KOPT-K1 (cell line): ENCODE measurements at regions not wholly inside any gene's neighbourhood (a gene's known extent, or its start where the extent isn't known, plus 50 kb on each side); places are given as distances from the start of the nearest gene placed in this dataset.
"Not testable (repeated sequence)": the region's sequence is repeated elsewhere in the genome, so short reads cannot be mapped to it uniquely, and the experiment has no call there.

Experiments used
- H3K27ac ChIP-seq: fragments of 200-600 bp; sonication (generic); 2 replicates; pipeline ENCODE4 v1.5.1; 2016; ENCODE audit warnings: antibody characterized with exemption, mild to moderate bottlenecking, low read depth, low read length; ENCODE audit not compliant: poor library complexity, severe bottlenecking
- H3K36me3 ChIP-seq: fragments of 200-600 bp; sonication (generic); 2 replicates; pipeline ENCODE4 v1.5.1; 2017; ENCODE audit warnings: antibody characterized with exemption, mild to moderate bottlenecking, low read length, moderate library complexity; ENCODE audit not compliant: insufficient read depth
- H3K9me3 ChIP-seq: fragments of 200-600 bp; sonication (generic); 2 replicates; pipeline ENCODE4 v1.5.1; 2017; ENCODE audit warnings: antibody characterized with exemption, low read length, mild to moderate bottlenecking; ENCODE audit not compliant: insufficient read depth, poor library complexity, severe bottlenecking

GRCh38 chr15:25091421-25092158, 136.8 kb downstream of the SNRPN start:
- peaks cover 99% of the 10 kb centered on the region for H3K36me3 ChIP-seq
- peaks cover 87% of the 10 kb centered on the region for H3K9me3 ChIP-seq
- H3K27ac ChIP-seq = no peak overlapping the region

GRCh38 chr15:25092661-25093060, 137.9 kb downstream of the SNRPN start:
- Histone ChIP-seq H3K27ac (no peak overlapping the region), H3K36me3 (peaks cover 99% of the 10 kb centered on the region), H3K9me3 (peaks cover 82% of the 10 kb centered on the region)

- no peak overlapping the region for H3K27ac ChIP-seq
- peaks cover 97% of the 10 kb centered on the region for H3K36me3 ChIP-seq
- peaks cover 79% of the 10 kb centered on the region for H3K9me3 ChIP-seq
Measured at GRCh38 chr15:25093455-25094029, 138.8 kb downstream of the SNRPN start.

- Histone ChIP-seq H3K9me3 (peaks cover 76% of the 10 kb centered on the region), H3K36me3 (peaks cover 98% of the 10 kb centered on the region), H3K27ac (no peak overlapping the region)
Measured at GRCh38 chr15:25094066-25094465, 139.3 kb downstream of the SNRPN start.

- Histone ChIP-seq H3K9me3 (peaks cover 76% of the 10 kb centered on the region), H3K27ac (no peak overlapping the region), H3K36me3 (peaks cover 98% of the 10 kb centered on the region)
Measured at GRCh38 chr15:25094519-25094918, 139.7 kb downstream of the SNRPN start.

- Histone ChIP-seq H3K9me3 (peaks cover 76% of the 10 kb centered on the region), H3K36me3 (peaks cover 98% of the 10 kb centered on the region)
Measured at GRCh38 chr15:25095179-25095578, 140.4 kb downstream of the SNRPN start.

GRCh38 chr15:25099966-25100365, 145.2 kb downstream of the SNRPN start:
- H3K36me3 ChIP-seq = peaks cover 83% of the 10 kb centered on the region
- H3K27ac ChIP-seq = not testable (repeated sequence)

More at GRCh38 chr15:25095179-25095578, 140.4 kb downstream of the SNRPN start:
- no peak overlapping the region for H3K27ac ChIP-seq

GRCh38 chr15:25106209-25106608, 151.4 kb downstream of the SNRPN start:
- peaks cover 29% of the 10 kb centered on the region for H3K9me3 ChIP-seq
- no peak overlapping the region for H3K27ac ChIP-seq
- H3K36me3 ChIP-seq = peaks cover 86% of the 10 kb centered on the region

More at GRCh38 chr15:25099966-25100365, 145.2 kb downstream of the SNRPN start:
- H3K9me3 ChIP-seq = peaks cover 51% of the 10 kb centered on the region

GRCh38 chr15:25133804-25134203, 179.0 kb downstream of the SNRPN start:
- H3K27ac ChIP-seq = no peak overlapping the region
- peaks cover 3% of the 10 kb centered on the region for H3K9me3 ChIP-seq

GRCh38 chr15:25134546-25134945, 179.8 kb downstream of the SNRPN start:
- no peaks in the 10 kb centered on the region for H3K9me3 ChIP-seq
- no peak overlapping the region for H3K27ac ChIP-seq
- no peaks in the 10 kb centered on the region for H3K36me3 ChIP-seq

More at GRCh38 chr15:25133804-25134203, 179.0 kb downstream of the SNRPN start:
- H3K36me3 ChIP-seq = no peaks in the 10 kb centered on the region

- Histone ChIP-seq H3K9me3 (no peaks in the 10 kb centered on the region), H3K27ac (no peak overlapping the region), H3K36me3 (no peaks in the 10 kb centered on the region)
Measured at GRCh38 chr15:25136119-25136518, 181.3 kb downstream of the SNRPN start.

GRCh38 chr15:25137013-25137412, 182.2 kb downstream of the SNRPN start:
- no peak overlapping the region for H3K27ac ChIP-seq
- H3K36me3 ChIP-seq = no peaks in the 10 kb centered on the region
- H3K9me3 ChIP-seq = no peaks in the 10 kb centered on the region

GRCh38 chr15:25169318-25169717, 214.5 kb downstream of the SNRPN start:
- Histone ChIP-seq H3K36me3 (no peaks in the 10 kb centered on the region), H3K9me3 (peaks cover 45% of the 10 kb centered on the region), H3K27ac (no peak overlapping the region)

GRCh38 chr15:25170113-25170731, 215.4 kb downstream of the SNRPN start:
- Histone ChIP-seq H3K36me3 (no peaks in the 10 kb centered on the region), H3K9me3 (peaks cover 54% of the 10 kb centered on the region), H3K27ac (no peak overlapping the region)

- peaks cover 59% of the 10 kb centered on the region for H3K9me3 ChIP-seq
- H3K36me3 ChIP-seq = no peaks in the 10 kb centered on the region
- H3K27ac ChIP-seq = no peak overlapping the region
Measured at GRCh38 chr15:25170781-25171110, 216.0 kb downstream of the SNRPN start.
